ENCODE measurements at regions not wholly inside any gene's neighbourhood (a gene's known extent, or its start where the extent isn't known, plus 50 kb on each side); places are given as distances from the start of the nearest gene placed in this dataset.
"Not testable (repeated sequence)": the region's sequence is repeated elsewhere in the genome, so short reads cannot be mapped to it uniquely, and the experiment has no call there.

GRCh38 chr16:26963109-26963508 lies 103.6 kb upstream of the C16orf82 start:
- no peak overlapping the region for H3K27ac ChIP-seq (ENCODE audit: low read length)
- H3K36me3 ChIP-seq (ENCODE audit: control insufficient read depth, low read depth, low read length): no peaks in the 10 kb centered on the region
- H3K9me3 ChIP-seq (ENCODE audit: control insufficient read depth, low read depth, low read length): no peaks in the 10 kb centered on the region
- H3K27me3 ChIP-seq (ENCODE audit: control insufficient read depth, insufficient read depth, low read length): no peaks in the 10 kb centered on the region
- H3K9ac ChIP-seq (ENCODE audit: low read length): no peak overlapping the region
- no peaks in the 10 kb centered on the region for H3K4me1 ChIP-seq (ENCODE audit: control insufficient read depth, low read depth, low read length)
- H3K4me3 ChIP-seq (ENCODE audit: low read length): no peak overlapping the region

GRCh38 chr16:26969589-26970231 lies 97.0 kb upstream of the C16orf82 start:
- Histone ChIP-seq H3K9ac (ENCODE audit: low read length) (no peak overlapping the region), H3K9me3 (ENCODE audit: control insufficient read depth, low read depth, low read length) (no peaks in the 10 kb centered on the region), H3K36me3 (ENCODE audit: control insufficient read depth, low read depth, low read length) (no peaks in the 10 kb centered on the region), H3K4me1 (ENCODE audit: control insufficient read depth, low read depth, low read length) (no peaks in the 10 kb centered on the region), H3K27me3 (ENCODE audit: control insufficient read depth, insufficient read depth, low read length) (no peaks in the 10 kb centered on the region), H3K27ac (ENCODE audit: low read length) (no peak overlapping the region), H3K4me3 (ENCODE audit: low read length) (no peak overlapping the region)

- Histone ChIP-seq H3K27me3 (ENCODE audit: control insufficient read depth, insufficient read depth, low read length) (no peaks in the 10 kb centered on the region), H3K4me1 (ENCODE audit: control insufficient read depth, low read depth, low read length) (no peaks in the 10 kb centered on the region), H3K9ac (ENCODE audit: low read length) (no peak overlapping the region), H3K9me3 (ENCODE audit: control insufficient read depth, low read depth, low read length) (no peaks in the 10 kb centered on the region), H3K27ac (ENCODE audit: low read length) (no peak overlapping the region), H3K4me3 (ENCODE audit: low read length) (no peak overlapping the region), H3K36me3 (ENCODE audit: control insufficient read depth, low read depth, low read length) (no peaks in the 10 kb centered on the region)
These were observed 96.4 kb upstream of the C16orf82 start for GRCh38 chr16:26970292-26970691.

- no peaks in the 10 kb centered on the region for H3K36me3 ChIP-seq (ENCODE audit: control insufficient read depth, low read depth, low read length)
- no peak overlapping the region for H3K9ac ChIP-seq (ENCODE audit: low read length)
- H3K9me3 ChIP-seq (ENCODE audit: control insufficient read depth, low read depth, low read length): no peaks in the 10 kb centered on the region
- no peak overlapping the region for H3K27ac ChIP-seq (ENCODE audit: low read length)
- H3K4me3 ChIP-seq (ENCODE audit: low read length): no peak overlapping the region
- no peaks in the 10 kb centered on the region for H3K4me1 ChIP-seq (ENCODE audit: control insufficient read depth, low read depth, low read length)
- no peaks in the 10 kb centered on the region for H3K27me3 ChIP-seq (ENCODE audit: control insufficient read depth, insufficient read depth, low read length)
These were observed 89.9 kb upstream of the C16orf82 start for GRCh38 chr16:26976873-26977272.

GRCh38 chr16:26981266-26981938 lies 85.3 kb upstream of the C16orf82 start:
- no peak overlapping the region for H3K9ac ChIP-seq (ENCODE audit: low read length)

GRCh38 chr16:26982422-26982821 lies 84.3 kb upstream of the C16orf82 start:
- Histone ChIP-seq H3K27me3 (ENCODE audit: control insufficient read depth, insufficient read depth, low read length) (no peaks in the 10 kb centered on the region), H3K27ac (ENCODE audit: low read length) (no peak overlapping the region), H3K4me3 (ENCODE audit: low read length) (no peak overlapping the region)

More at GRCh38 chr16:26981266-26981938, 85.3 kb upstream of the C16orf82 start:
- Histone ChIP-seq H3K4me3 (ENCODE audit: low read length) (no peak overlapping the region), H3K36me3 (ENCODE audit: control insufficient read depth, low read depth, low read length) (no peaks in the 10 kb centered on the region), H3K27ac (ENCODE audit: low read length) (no peak overlapping the region), H3K27me3 (ENCODE audit: control insufficient read depth, insufficient read depth, low read length) (no peaks in the 10 kb centered on the region), H3K9me3 (ENCODE audit: control insufficient read depth, low read depth, low read length) (no peaks in the 10 kb centered on the region), H3K4me1 (ENCODE audit: control insufficient read depth, low read depth, low read length) (peaks cover 19% of the 10 kb centered on the region)

GRCh38 chr16:26983426-26983825 lies 83.3 kb upstream of the C16orf82 start:
- H3K4me3 ChIP-seq (ENCODE audit: low read length): no peak overlapping the region
- no peaks in the 10 kb centered on the region for H3K9me3 ChIP-seq (ENCODE audit: control insufficient read depth, low read depth, low read length)
- H3K27me3 ChIP-seq (ENCODE audit: control insufficient read depth, insufficient read depth, low read length): no peaks in the 10 kb centered on the region
- no peaks in the 10 kb centered on the region for H3K36me3 ChIP-seq (ENCODE audit: control insufficient read depth, low read depth, low read length)
- H3K4me1 ChIP-seq (ENCODE audit: control insufficient read depth, low read depth, low read length): peaks cover 33% of the 10 kb centered on the region
- H3K9ac ChIP-seq (ENCODE audit: low read length): no peak overlapping the region
- H3K27ac ChIP-seq (ENCODE audit: low read length): no peak overlapping the region

More at GRCh38 chr16:26982422-26982821, 84.3 kb upstream of the C16orf82 start:
- no peaks in the 10 kb centered on the region for H3K9me3 ChIP-seq (ENCODE audit: control insufficient read depth, low read depth, low read length)
- peaks cover 29% of the 10 kb centered on the region for H3K4me1 ChIP-seq (ENCODE audit: control insufficient read depth, low read depth, low read length)
- H3K36me3 ChIP-seq (ENCODE audit: control insufficient read depth, low read depth, low read length): no peaks in the 10 kb centered on the region
- H3K9ac ChIP-seq (ENCODE audit: low read length): no peak overlapping the region

GRCh38 chr16:26985100-26986065 lies 81.3 kb upstream of the C16orf82 start:
- Histone ChIP-seq H3K27ac (ENCODE audit: low read length) (peak overlapping the region; percentile 89), H3K9ac (ENCODE audit: low read length) (peak overlapping the region; percentile 54)

GRCh38 chr16:26987597-26988010 lies 79.1 kb upstream of the C16orf82 start:
- Histone ChIP-seq H3K27me3 (ENCODE audit: control insufficient read depth, insufficient read depth, low read length) (no peaks in the 10 kb centered on the region), H3K36me3 (ENCODE audit: control insufficient read depth, low read depth, low read length) (no peaks in the 10 kb centered on the region), H3K4me1 (ENCODE audit: control insufficient read depth, low read depth, low read length) (peaks cover 33% of the 10 kb centered on the region), H3K27ac (ENCODE audit: low read length) (no peak overlapping the region), H3K9ac (ENCODE audit: low read length) (peak overlapping the region; percentile 54), H3K4me3 (ENCODE audit: low read length) (no peak overlapping the region), H3K9me3 (ENCODE audit: control insufficient read depth, low read depth, low read length) (no peaks in the 10 kb centered on the region)

More at GRCh38 chr16:26985100-26986065, 81.3 kb upstream of the C16orf82 start:
- Histone ChIP-seq H3K36me3 (ENCODE audit: control insufficient read depth, low read depth, low read length) (no peaks in the 10 kb centered on the region), H3K4me1 (ENCODE audit: control insufficient read depth, low read depth, low read length) (peaks cover 33% of the 10 kb centered on the region), H3K4me3 (ENCODE audit: low read length) (peak overlapping the region; percentile 15), H3K9me3 (ENCODE audit: control insufficient read depth, low read depth, low read length) (no peaks in the 10 kb centered on the region), H3K27me3 (ENCODE audit: control insufficient read depth, insufficient read depth, low read length) (no peaks in the 10 kb centered on the region)

GRCh38 chr16:26988186-26988585 lies 78.5 kb upstream of the C16orf82 start:
- Histone ChIP-seq H3K27ac (ENCODE audit: low read length) (no peak overlapping the region), H3K9ac (ENCODE audit: low read length) (no peak overlapping the region), H3K4me1 (ENCODE audit: control insufficient read depth, low read depth, low read length) (peaks cover 33% of the 10 kb centered on the region), H3K36me3 (ENCODE audit: control insufficient read depth, low read depth, low read length) (no peaks in the 10 kb centered on the region), H3K27me3 (ENCODE audit: control insufficient read depth, insufficient read depth, low read length) (no peaks in the 10 kb centered on the region), H3K4me3 (ENCODE audit: low read length) (no peak overlapping the region), H3K9me3 (ENCODE audit: control insufficient read depth, low read depth, low read length) (no peaks in the 10 kb centered on the region)

- not testable (repeated sequence) for H3K36me3 ChIP-seq (ENCODE audit: control insufficient read depth, low read depth, low read length); H3K27me3 ChIP-seq (ENCODE audit: control insufficient read depth, insufficient read depth, low read length); H3K27ac ChIP-seq (ENCODE audit: low read length); H3K9ac ChIP-seq (ENCODE audit: low read length); H3K9me3 ChIP-seq (ENCODE audit: control insufficient read depth, low read depth, low read length); H3K4me3 ChIP-seq (ENCODE audit: low read length)
- peaks cover 23% of the 10 kb centered on the region for H3K4me1 ChIP-seq (ENCODE audit: control insufficient read depth, low read depth, low read length)
These were observed 76.2 kb upstream of the C16orf82 start for GRCh38 chr16:26990384-26991120.
